ENCODE measurements at regions not wholly inside any gene's neighbourhood (a gene's known extent, or its start where the extent isn't known, plus 50 kb on each side); places are given as distances from the start of the nearest gene placed in this dataset.

DNA sequence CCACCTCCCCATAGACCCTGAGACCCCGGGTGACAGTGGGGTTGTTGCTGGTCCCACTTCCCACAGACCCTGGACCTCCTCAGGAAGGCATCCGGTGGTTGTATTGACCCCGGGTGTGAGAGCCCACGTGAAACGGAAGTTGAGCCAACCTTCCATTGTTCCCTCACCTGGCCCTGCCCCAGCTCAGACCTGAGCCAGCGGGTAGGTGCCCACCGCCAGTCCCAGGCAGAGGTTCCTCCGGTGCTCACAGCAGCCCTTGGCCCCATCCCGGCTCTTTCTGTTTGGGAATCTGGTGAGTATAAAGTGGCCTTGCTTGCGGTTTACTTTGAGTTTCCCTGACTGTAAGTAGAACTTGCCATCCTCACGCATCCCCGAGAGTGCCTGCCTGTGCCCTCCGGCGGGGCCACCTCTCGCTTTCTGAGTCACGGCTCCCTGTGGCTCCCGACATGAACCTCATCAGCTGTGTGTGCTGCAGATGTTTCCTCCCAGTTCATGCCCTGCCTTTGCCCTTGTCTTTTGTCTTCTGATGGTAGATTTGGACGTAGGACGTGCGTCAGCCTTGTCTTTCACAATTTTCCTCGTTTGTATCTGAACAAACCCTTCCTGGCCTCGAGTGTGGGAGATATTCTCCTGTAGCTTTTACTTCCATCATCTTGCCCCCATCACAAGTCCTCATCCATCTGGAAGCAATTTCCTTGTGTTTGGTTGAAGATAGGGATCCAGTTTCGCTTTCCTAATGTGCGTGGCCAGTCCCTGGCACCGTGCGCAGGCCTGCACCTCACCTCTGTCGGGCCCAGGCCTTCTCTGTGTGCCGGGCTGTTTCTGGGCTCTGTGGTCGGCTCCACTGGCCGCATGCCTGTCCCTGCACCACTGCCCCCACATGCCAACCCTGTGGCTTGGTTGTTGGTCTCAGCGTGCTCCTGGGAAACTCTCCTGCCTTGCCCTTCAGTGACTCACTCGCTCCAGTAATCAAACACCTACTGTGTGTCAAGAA is 76.0 kb downstream of the METRNL start:
- H3K27me3 Mint-ChIP-seq (ENCODE audit: low read depth, poor library complexity), result peaks cover 21% of the 10 kb centered on the region
- peak overlapping the region; percentile 87 for H3K27ac Mint-ChIP-seq
- no peak for DNase-seq
- H3K36me3 Mint-ChIP-seq (ENCODE audit: low read depth), result no peaks in the 10 kb centered on the region
- H3K4me3 Mint-ChIP-seq, result peak overlapping the region; percentile 28
- H3K9me3 Mint-ChIP-seq, result no peaks in the 10 kb centered on the region
- TF ChIP-seq, protein P1, sequence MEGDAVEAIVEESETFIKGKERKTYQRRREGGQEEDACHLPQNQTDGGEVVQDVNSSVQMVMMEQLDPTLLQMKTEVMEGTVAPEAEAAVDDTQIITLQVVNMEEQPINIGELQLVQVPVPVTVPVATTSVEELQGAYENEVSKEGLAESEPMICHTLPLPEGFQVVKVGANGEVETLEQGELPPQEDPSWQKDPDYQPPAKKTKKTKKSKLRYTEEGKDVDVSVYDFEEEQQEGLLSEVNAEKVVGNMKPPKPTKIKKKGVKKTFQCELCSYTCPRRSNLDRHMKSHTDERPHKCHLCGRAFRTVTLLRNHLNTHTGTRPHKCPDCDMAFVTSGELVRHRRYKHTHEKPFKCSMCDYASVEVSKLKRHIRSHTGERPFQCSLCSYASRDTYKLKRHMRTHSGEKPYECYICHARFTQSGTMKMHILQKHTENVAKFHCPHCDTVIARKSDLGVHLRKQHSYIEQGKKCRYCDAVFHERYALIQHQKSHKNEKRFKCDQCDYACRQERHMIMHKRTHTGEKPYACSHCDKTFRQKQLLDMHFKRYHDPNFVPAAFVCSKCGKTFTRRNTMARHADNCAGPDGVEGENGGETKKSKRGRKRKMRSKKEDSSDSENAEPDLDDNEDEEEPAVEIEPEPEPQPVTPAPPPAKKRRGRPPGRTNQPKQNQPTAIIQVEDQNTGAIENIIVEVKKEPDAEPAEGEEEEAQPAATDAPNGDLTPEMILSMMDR (IDR thresholded peaks at IDR 0.05), result no peak
- H3K4me1 Mint-ChIP-seq, result peaks cover 48% of the 10 kb centered on the region

DNA sequence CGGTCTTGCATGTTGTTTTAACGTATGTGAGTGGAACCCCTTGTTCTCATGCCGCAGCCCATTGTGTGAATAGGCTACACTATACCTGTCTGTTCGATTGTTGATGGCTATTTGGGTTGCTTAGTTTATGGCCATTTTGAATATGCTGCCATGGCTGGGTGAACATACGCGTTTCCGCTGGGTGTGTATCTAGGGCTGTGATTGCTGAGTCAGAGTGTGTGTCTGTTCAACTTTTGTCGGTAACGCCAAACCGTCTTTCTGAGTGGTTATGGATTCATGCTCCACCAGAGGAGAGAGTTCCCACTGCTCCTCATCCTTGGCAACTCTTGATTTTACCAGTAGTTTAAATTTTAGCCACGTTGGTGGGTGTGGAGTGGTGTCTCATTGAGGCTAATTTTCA is 77.0 kb downstream of the METRNL start:
- Mint-ChIP-seq H3K27me3 (ENCODE audit: low read depth, poor library complexity) (peaks cover 19% of the 10 kb centered on the region), H3K27ac (no peak overlapping the region), H3K36me3 (ENCODE audit: low read depth) (no peaks in the 10 kb centered on the region), H3K9me3 (no peaks in the 10 kb centered on the region), H3K4me3 (no peak overlapping the region), H3K4me1 (peaks cover 39% of the 10 kb centered on the region)
- TF ChIP-seq, protein P1 (IDR thresholded peaks at IDR 0.05), result no peak
- DNase-seq, result no peak

DNA sequence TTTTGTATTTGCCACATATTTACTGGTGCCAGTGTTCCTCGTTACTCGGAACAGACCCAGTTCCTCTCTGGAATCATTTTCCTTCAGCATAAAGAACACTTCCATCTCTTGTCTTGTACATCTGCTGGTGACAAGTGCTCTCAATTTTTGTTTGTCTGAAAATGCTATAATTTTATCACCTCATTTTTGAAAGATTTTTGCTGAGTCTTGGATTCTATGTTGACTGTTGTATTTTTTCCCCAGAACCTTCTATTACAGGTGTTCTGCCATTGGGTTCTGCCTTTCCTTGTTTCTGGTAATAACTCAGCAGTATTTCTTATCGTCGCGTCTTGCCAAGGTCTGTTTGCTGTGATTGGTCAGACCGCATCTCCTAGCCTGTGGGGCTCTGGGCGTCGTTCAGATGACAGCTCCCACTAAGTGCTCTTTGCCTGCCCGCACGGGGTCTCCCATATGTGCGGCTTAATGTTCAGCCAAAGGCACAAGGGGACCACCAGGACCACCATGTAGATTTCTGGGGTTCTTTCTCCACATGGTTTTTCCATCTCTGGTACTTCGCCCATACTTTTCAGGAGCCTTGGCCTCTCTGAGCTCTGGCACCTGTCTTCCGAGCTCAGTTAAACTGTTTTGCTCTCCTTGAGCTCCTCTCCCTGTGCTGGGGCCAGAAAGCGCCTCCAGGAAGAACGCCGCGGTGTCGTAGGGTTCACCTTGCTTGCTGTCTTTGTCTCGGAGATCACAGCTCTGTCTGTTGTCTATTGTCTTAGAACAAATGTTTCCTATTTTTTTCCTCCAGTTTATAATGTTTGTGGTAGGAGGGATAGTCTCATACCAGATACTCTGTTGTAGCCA is 80.0 kb downstream of the METRNL start:
- H3K9me3 Mint-ChIP-seq, result no peaks in the 10 kb centered on the region
- no peaks in the 10 kb centered on the region for H3K36me3 Mint-ChIP-seq (ENCODE audit: low read depth)
- DNase-seq, result no peak
- TF ChIP-seq, protein P1 (IDR thresholded peaks at IDR 0.05), result no peak
- H3K27me3 Mint-ChIP-seq (ENCODE audit: low read depth, poor library complexity), result peaks cover 26% of the 10 kb centered on the region
- H3K4me1 Mint-ChIP-seq, result peaks cover 24% of the 10 kb centered on the region
- H3K27ac Mint-ChIP-seq, result no peak overlapping the region
- no peak overlapping the region for H3K4me3 Mint-ChIP-seq

DNA sequence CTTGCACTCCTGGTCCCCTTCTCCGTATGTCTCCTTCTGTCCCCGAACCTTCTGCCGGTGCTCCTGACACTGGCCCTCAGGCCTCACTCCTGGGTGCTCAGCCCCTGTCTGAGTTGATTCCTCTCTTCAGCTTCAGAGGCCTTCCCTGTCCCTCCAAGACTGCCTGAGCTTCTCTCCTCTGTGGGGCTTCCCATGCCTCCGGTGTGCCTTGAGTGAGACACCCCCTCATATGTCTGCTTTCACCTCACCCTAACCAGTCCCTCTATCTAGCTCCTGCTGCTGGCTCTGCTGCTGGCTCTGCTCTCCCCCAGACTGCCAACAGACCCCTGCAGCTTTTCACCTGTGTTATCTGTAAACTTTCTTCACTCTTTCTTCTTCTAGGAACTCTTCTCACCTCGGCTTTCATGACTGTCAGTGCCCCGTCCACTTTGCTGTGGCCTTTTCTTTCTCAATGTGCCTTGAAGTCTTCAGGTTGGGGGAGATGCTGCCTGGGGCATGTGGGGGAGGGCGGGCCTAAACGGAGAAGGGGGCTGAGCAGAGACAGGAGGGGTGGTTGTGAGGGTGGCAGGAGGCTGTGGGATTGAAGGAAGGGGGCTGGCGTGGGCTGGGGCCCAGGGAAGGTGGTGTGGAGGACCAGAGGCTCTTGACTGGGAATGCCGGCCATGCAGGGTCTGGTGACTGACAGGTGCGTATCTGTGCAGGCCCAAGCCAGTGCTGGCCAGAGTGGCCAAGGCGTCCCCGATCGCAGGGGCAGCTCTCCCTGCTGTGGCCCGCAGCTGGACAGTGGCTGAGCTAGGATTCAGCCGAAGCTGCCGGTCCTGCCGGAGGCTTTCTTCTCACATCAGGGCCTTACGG is 81.3 kb downstream of the METRNL start:
- H3K4me1 Mint-ChIP-seq, result peaks cover 14% of the 10 kb centered on the region
- peak overlapping the region; percentile 20 for H3K27ac Mint-ChIP-seq
- H3K36me3 Mint-ChIP-seq (ENCODE audit: low read depth), result no peaks in the 10 kb centered on the region
- H3K9me3 Mint-ChIP-seq, result peaks cover 12% of the 10 kb centered on the region
- H3K4me3 Mint-ChIP-seq, result no peak overlapping the region
- peaks cover 33% of the 10 kb centered on the region for H3K27me3 Mint-ChIP-seq (ENCODE audit: low read depth, poor library complexity)
- DNase-seq, result no peak
- TF ChIP-seq, protein P1 (IDR thresholded peaks at IDR 0.05), result no peak

DNA sequence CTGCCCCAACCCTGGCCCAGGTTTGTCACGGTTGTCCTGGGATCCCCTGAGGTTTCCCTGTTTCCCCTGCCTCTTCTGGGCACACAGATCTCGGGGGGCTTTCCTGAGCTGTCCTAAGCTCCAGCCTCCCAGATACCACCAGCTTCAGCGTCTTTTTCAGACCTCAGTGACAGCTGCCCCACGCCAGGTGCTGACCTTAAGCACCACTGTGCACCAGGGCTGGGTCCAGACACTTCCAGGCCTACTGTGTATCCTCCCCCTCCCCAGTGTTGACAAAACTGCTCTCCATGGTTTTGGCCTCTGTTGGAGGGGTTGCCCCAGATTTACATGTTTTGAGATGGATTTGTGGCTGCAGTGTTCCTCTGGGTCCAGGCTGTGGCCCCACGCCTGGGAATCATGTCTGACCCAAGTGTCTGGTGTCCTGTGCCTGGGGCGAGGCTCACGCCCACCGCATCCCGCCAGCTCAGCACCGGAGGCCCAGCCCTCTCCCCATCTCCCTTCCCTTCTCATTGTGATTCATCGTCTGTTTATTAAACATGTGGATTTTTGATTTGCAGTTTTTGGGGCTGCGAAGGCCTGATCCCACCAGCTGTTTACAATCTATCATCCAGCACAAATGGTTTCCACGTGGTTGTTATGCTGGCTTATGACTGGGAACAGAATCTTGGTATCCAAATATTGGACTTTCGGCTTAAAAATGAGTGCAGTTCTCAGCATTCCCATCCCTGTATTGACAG is 82.1 kb downstream of the METRNL start:
- H3K36me3 Mint-ChIP-seq (ENCODE audit: low read depth), result no peaks in the 10 kb centered on the region
- DNase-seq, result no peak
- H3K4me1 Mint-ChIP-seq, result peaks cover 6% of the 10 kb centered on the region
- H3K27ac Mint-ChIP-seq, result no peak overlapping the region
- no peak overlapping the region for H3K4me3 Mint-ChIP-seq
- peaks cover 34% of the 10 kb centered on the region for H3K27me3 Mint-ChIP-seq (ENCODE audit: low read depth, poor library complexity)
- TF ChIP-seq, protein P1 (IDR thresholded peaks at IDR 0.05), result no peak
- H3K9me3 Mint-ChIP-seq, result peaks cover 16% of the 10 kb centered on the region
